Calu3 (cell line): ENCODE measurements at regions not wholly inside any gene's neighbourhood (a gene's known extent, or its start where the extent isn't known, plus 50 kb on each side); places are given as distances from the start of the nearest gene placed in this dataset.

Source experiments
- BruUV-seq: library from RNA; stranded (reverse); fragments of 400-500 nt; replicated peaks from 2 replicates; lab custom pipeline; 2021; lab: Mats Ljungman, UMichigan
- CTCF ChIA-PET: fragments of 300-600 bp; sonication (Branson Sonifier 250); formaldehyde crosslinking; loops from one replicate; lab custom pipeline; 2022; ENCODE audit warnings: antibody characterized with exemption; lab: Charles Lee
- DNase-seq: peaks from one replicate; pipeline ENCODE4 v3.0.0; 2022
- H3K27ac Mint-ChIP-seq: one replicate; pipeline ENCODE4 v1.8.0; 2022; ENCODE audit warnings: mixed read lengths; ENCODE audit not compliant: unreplicated experiment
- H3K27me3 Mint-ChIP-seq: one replicate; pipeline ENCODE4 v1.8.0; 2022; ENCODE audit warnings: mixed read lengths; ENCODE audit not compliant: unreplicated experiment
- H3K36me3 Mint-ChIP-seq: one replicate; pipeline ENCODE4 v1.8.0; 2022; ENCODE audit warnings: mild to moderate bottlenecking, moderate library complexity, mixed read lengths; ENCODE audit not compliant: insufficient read depth, unreplicated experiment
- H3K4me1 Mint-ChIP-seq: one replicate; pipeline ENCODE4 v1.8.0; 2022; ENCODE audit warnings: mild to moderate bottlenecking, low read depth, mixed read lengths; ENCODE audit not compliant: unreplicated experiment
- H3K4me3 Mint-ChIP-seq: one replicate; pipeline ENCODE4 v1.8.0; 2022; ENCODE audit warnings: mild to moderate bottlenecking, low read depth, moderate library complexity, mixed read lengths; ENCODE audit not compliant: unreplicated experiment
- H3K9me3 Mint-ChIP-seq: one replicate; pipeline ENCODE4 v1.8.0; 2022; ENCODE audit warnings: low read depth, mixed read lengths; ENCODE audit not compliant: unreplicated experiment
- intact Hi-C: fragments of 100-400 bp; cut with micrococcal nuclease; formaldehyde crosslinking; loops from one replicate; pipeline ENCODE4 v1.10.0; 2022; ENCODE audit not compliant: unreplicated experiment
- TF ChIP-seq, protein P1 (sequence below): fragments of 200-600 bp; IDR thresholded peaks from one replicate; pipeline ENCODE4 v1.8.0; 2022; ENCODE audit warnings: antibody characterized with exemption; ENCODE audit not compliant: unreplicated experiment

DNA sequence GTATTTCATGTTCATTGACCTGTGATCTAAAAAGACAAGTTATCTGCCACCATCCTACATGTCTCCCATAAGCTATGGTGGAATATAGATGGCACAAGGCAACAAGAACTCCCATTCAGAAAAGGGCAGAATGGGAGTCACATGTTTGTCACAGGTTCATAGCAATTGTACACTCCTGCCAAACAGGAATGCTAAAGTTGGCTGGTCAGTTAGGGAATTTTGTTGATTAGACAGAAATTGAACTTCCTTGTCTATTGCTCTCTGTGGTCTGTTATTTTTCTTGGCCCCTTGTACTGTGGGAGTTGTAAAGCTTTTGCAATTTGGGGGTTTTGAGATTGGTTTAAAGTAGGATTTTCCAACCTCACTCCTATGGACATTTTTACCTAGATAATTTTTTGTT lies 101.7 kb upstream of the SOD3 start:
- TF ChIP-seq, protein P1, sequence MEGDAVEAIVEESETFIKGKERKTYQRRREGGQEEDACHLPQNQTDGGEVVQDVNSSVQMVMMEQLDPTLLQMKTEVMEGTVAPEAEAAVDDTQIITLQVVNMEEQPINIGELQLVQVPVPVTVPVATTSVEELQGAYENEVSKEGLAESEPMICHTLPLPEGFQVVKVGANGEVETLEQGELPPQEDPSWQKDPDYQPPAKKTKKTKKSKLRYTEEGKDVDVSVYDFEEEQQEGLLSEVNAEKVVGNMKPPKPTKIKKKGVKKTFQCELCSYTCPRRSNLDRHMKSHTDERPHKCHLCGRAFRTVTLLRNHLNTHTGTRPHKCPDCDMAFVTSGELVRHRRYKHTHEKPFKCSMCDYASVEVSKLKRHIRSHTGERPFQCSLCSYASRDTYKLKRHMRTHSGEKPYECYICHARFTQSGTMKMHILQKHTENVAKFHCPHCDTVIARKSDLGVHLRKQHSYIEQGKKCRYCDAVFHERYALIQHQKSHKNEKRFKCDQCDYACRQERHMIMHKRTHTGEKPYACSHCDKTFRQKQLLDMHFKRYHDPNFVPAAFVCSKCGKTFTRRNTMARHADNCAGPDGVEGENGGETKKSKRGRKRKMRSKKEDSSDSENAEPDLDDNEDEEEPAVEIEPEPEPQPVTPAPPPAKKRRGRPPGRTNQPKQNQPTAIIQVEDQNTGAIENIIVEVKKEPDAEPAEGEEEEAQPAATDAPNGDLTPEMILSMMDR: no peak
- H3K4me1 Mint-ChIP-seq: peaks cover 11% of the 10 kb centered on the region
- H3K27ac Mint-ChIP-seq: no peak overlapping the region
- CTCF ChIA-PET: no interaction called here
- H3K36me3 Mint-ChIP-seq: no peaks in the 10 kb centered on the region
- intact Hi-C loops: no loop called here
- no TSS peak for BruUV-seq
- DNase-seq: no peak
- H3K27me3 Mint-ChIP-seq: no peaks in the 10 kb centered on the region
- no peak overlapping the region for H3K4me3 Mint-ChIP-seq
- no peaks in the 10 kb centered on the region for H3K9me3 Mint-ChIP-seq

DNA sequence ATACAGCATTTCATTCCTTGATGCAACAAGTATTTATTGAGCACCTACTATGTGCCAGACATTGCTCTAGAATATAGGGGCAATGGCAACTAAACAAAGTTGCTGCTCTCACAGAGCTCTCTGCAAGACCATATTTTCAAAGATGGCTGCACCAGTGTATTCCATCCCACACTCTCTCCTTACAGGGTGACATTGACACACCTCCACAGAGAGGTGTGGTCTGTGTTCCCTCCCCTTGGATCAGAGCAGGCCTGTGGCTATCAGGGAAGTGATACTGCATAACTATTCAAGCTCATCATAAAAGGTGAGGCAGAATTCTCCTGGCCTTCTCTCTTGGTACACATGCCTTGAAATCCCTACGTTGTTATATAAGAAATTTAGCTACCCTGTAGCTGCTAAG lies 95.3 kb upstream of the SOD3 start:
- CTCF ChIA-PET: interaction anchor here (0.5 kb wide), 1 partner anchor 666 kb away, joined by 3 read pairs; no protein-coding TSS in a partner anchor

DNA sequence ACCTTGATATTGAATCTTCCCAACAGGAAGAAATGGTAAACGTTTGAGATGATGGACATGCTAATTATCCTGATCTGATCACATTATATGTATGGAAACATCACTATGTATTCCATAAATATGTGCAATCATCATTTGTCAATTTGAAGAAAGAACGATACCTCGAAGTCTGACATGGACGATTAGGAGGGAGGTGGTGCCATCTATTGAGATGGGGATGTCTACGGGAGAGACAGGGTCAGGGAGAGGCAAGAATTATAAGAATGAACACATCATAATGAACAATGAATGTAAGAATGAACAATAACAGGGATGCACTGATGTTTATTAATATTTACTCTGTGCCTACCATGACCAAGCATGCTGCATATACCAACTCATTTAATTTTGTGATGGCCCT lies 93.7 kb upstream of the SOD3 start:
- H3K4me3 Mint-ChIP-seq: no peak overlapping the region
- no peak for DNase-seq
- CTCF ChIA-PET: no interaction called here
- no peak overlapping the region for H3K27ac Mint-ChIP-seq
- H3K9me3 Mint-ChIP-seq: no peaks in the 10 kb centered on the region
- no peaks in the 10 kb centered on the region for H3K27me3 Mint-ChIP-seq
- BruUV-seq: no TSS peak
- TF ChIP-seq, protein P1: no peak
- intact Hi-C loops: no loop called here
- no peaks in the 10 kb centered on the region for H3K4me1 Mint-ChIP-seq
- no peaks in the 10 kb centered on the region for H3K36me3 Mint-ChIP-seq

More for the DNA sequence above, 95.3 kb upstream of the SOD3 start:
- no peak overlapping the region for H3K27ac Mint-ChIP-seq
- no peaks in the 10 kb centered on the region for H3K9me3 Mint-ChIP-seq
- DNase-seq: no peak
- no peaks in the 10 kb centered on the region for H3K27me3 Mint-ChIP-seq
- no peak overlapping the region for H3K4me3 Mint-ChIP-seq
- no peaks in the 10 kb centered on the region for H3K4me1 Mint-ChIP-seq
- H3K36me3 Mint-ChIP-seq: no peaks in the 10 kb centered on the region
- intact Hi-C loops: no loop called here
- BruUV-seq: no TSS peak
- TF ChIP-seq, protein P1: no peak

DNA sequence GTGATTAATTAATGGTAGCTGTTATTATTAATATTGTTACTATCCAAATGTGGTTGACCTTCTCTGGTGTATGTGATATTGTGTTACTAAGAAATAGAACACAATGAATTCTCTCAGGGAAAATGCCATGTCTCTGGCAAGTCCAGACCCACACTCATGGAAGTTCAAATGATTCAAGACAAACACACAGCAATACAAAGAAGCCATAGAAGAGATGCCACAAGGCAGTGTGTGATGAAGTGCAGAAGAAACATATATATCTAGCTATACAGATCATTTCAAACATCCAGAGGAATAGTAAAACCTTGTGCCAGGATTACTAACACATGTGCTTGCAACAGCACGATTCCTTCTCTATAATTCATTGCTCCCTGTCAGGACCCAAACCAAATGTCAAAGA lies 93.1 kb upstream of the SOD3 start:
- H3K27ac Mint-ChIP-seq: no peak overlapping the region
- no peak for DNase-seq
- CTCF ChIA-PET: no interaction called here
- no peaks in the 10 kb centered on the region for H3K27me3 Mint-ChIP-seq
- no peak overlapping the region for H3K4me3 Mint-ChIP-seq
- no peaks in the 10 kb centered on the region for H3K9me3 Mint-ChIP-seq
- H3K36me3 Mint-ChIP-seq: no peaks in the 10 kb centered on the region
- BruUV-seq: no TSS peak
- intact Hi-C loops: no loop called here
- TF ChIP-seq, protein P1: no peak
- no peaks in the 10 kb centered on the region for H3K4me1 Mint-ChIP-seq
